ENCODE measurements at regions not wholly inside any gene's neighbourhood (a gene's known extent, or its start where the extent isn't known, plus 50 kb on each side); places are given as distances from the start of the nearest gene placed in this dataset.
"Not testable (repeated sequence)": the region's sequence is repeated elsewhere in the genome, so short reads cannot be mapped to it uniquely, and the experiment has no call there.

DNA sequence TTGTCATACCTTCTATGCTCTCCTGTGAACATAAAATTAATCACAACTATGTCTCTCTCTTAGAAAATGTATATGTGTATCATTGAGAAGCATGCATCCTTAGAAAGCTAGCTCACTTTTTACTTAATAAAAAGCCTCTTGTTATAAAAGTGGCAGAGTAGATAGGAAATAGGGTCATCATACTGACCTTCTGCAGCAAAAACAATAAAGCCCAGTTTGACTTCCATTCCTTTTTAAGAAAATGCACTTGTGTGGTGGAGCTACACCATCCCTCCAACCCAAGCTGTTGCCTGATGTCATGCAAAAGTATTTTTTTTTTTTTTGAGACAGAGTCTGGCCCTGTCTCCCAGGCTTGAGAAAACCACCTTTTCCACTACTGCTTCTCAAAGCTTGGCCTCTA, 393.3 kb downstream of the LIG4 start:
- peak in 1 of 2 donors; percentile 58 for DNase-seq (ENCODE audit: low read depth in 2 of 2)

DNA sequence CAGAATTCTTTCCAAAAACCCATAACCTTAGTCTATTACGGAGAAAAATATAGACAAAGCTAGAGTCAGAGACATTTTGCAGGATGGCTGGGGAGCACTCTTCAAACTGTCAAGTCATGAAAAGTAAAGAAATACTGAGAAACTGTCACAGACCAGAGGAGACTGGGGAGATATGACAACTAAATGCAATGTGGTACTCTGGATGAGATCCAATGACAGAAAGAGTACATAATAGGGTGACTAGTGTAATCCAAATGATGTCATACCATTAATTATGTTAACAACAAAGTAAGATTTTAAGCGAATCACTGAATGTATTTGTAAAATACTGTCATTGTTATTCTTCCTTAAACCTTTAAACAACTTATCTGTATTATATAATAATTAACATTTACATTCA, 393.8 kb downstream of the LIG4 start:
- no peak for DNase-seq (ENCODE audit: low read depth in 2 of 2)

DNA sequence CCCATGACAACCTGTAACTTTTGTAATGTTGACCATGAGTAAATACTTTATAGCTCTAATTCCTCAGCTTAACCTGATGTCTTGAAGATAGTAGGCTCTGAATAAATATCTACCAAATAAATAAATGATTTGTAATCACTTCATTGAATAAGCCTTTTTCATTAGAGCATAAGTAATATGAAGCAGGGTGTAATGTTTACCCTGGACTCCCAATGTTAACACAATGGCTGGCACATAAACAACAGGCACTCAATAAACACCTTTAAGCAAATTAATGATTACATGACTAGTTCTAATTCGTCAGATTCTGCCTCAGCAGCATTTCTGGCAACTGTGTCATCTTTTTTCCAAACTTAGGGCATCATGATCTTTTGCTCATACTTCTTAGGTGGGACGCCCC, 396.3 kb downstream of the LIG4 start:
- DNase-seq (ENCODE audit: low read depth in 2 of 2): no peak

DNA sequence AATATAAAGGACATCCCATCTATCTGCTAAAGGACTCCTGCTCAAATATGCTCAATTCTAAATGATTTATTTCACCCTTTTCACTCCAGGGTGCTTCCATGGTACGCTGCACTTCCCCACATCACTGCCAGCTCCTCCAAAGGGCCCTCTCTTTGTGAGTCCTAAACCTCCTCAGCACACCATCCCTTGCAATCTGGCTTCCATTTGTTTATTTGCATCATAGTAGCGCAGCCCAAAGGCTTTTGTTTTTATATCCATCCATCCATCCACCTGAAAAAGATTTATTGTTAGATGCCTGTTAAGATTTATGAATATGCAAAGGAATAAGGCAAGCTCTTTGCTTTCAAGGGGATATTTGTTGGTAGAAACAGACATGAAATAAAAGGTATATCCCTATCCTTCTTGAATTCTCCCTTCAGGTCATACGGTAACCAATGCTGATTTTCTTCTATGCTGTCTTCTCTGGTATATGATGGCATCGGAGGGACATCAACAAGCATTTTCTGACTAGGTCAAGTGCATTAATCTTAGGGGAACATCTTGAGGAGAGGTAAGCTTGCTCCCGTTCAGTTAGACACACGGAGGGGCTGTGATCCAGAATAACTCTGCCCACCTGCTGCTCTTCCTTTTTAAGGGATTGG, 397.6 kb downstream of the LIG4 start:
- no peak for DNase-seq (ENCODE audit: low read depth in 2 of 2)

DNA sequence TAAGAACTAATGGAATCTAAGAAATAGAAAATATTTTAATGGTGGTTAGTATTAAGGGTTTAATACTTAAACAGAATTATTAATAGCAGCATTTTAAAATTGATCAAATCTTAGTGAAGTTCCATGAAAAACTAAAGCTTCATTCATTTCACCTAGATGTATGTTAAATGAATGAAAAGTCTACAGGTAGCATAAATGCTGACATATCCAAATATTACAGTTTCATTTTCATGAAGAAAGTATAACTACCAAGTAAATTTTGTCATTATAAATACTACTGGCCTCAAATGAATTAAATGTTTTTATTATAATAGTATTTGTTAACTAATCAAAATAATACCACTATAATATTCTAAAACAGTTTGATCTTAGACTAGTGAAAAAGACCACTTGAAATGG, 403.3 kb downstream of the LIG4 start:
- DNase-seq (ENCODE audit: low read depth in 2 of 2): no peak

DNA sequence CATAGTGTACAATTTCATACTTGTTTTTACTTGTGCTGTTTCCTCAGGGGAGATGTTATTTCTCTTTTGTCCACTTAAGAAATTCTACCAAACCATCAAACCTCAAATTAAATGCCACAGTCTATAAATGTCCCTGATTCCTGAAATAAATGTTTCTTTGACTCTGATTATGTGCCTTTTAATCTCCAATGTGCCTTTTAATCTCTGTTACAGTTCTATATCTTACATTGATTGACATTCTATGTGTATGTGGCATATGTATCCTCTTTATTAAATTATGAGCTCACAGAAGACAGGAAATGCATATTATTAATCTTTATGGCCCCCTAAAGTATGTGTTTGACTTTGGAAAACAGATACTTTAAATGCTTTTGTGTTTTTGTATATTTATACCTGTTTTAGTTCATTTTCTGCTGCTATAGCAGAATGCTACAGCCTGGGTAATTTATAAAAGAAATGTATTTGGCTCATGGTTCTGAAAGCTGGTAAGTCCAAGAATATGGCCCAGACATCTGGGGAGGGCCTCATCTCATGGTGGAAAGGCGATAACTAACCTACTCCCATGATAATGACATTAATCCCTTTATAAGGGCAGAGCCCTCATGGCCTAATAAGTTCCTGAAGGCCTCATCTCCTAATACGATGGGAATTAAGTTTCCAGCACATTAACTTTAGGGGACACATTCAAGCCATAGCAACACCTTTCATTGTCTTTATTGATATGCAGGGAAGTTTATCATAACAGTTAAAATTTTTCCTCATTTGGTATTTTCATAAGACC, 403.9 kb downstream of the LIG4 start:
- DNase-seq (ENCODE audit: low read depth in 2 of 2): no peak

DNA sequence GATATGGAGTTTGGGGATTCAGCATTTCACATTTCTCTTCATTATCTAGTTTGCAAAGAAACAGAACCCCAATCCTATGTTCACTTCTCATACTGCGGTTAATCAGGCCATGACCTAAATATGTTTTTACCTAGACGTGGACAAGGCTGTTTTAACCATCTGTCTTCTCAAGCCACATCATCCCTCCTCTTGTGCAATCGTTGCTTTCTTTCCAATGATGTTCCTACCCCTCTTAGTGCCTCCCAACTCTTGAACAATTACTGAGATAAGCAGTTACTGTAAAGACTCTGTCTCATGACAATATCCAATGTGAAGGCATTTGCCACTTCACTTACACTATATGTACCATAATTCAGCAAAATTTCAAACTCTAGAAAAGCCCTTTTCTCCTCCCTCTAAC, 406.2 kb downstream of the LIG4 start:
- no peak for DNase-seq (ENCODE audit: low read depth in 2 of 2)

DNA sequence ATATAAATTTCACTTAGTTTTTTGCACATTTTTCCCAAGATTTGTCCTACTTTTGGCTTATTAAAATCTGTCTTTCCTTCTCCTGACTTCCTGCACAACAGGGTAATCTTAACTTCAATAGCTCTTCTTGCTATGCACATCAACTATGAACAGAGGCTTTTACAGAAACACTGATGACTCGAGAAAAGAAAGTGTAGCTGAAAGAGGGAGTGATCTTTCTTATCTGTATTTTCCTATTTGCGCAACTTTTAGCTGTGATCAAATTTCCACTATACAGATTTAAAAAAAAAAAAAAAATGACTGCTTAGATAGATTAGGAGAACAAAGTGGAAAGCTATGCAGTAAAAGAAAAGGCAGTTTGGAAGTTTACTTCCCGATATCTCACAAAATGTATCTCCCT, 406.9 kb downstream of the LIG4 start:
- no peak for DNase-seq (ENCODE audit: low read depth in 2 of 2)

DNA sequence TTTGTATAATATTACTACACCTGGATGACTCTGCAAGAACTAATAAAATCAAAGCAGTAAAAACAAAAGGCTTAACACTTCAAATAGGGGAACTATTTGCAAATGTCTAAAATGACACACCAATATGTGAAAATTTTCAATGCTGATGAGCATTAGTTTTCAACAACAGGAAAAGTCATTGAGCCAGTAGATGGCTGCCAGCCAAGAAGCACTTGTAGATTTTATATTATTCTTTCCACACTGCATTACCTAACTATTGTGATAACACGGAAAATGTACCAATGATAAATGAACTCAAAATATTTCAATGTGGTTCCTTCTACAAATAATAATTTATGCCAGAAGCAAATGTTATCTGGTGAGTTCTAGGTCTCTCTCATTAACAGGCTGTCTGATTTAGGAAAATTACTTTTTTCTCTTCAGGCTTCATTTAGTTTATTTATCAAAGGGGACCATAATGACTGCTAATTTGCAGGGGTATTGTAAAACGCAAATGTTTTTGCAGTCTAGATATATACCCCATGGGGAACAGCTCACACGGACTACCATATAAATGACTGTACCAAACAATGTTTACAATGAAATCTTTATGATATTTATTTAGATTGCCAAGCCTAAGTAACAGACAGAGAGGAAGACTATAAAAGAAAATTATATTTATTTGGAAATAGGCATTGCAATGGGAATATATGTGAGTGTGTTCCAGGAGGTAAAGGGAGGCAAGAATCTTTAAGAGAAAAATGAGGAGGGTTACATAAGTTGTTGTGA, 407.8 kb downstream of the LIG4 start:
- peak; percentile 63 to 86 for DNase-seq (ENCODE audit: low read depth in 2 of 2)

DNA sequence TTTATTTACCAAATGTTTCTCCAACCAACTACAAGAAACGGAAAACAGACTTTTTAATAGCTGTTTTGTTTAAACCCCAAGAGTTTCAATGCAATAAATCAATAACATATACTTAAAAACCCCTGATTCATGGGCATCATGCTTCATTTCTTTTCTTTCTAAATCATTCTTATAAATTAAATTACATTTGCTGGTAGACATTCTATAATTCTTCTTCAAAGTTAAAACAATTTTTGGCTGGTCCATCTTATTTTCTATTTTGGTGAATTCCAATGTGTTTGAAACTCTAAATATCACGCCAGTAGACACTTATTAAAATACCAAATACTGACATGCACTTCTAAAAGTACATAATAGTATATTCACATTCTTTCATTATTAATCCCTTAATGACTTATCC, 408.6 kb downstream of the LIG4 start:
- no peak for DNase-seq (ENCODE audit: low read depth in 2 of 2)

DNA sequence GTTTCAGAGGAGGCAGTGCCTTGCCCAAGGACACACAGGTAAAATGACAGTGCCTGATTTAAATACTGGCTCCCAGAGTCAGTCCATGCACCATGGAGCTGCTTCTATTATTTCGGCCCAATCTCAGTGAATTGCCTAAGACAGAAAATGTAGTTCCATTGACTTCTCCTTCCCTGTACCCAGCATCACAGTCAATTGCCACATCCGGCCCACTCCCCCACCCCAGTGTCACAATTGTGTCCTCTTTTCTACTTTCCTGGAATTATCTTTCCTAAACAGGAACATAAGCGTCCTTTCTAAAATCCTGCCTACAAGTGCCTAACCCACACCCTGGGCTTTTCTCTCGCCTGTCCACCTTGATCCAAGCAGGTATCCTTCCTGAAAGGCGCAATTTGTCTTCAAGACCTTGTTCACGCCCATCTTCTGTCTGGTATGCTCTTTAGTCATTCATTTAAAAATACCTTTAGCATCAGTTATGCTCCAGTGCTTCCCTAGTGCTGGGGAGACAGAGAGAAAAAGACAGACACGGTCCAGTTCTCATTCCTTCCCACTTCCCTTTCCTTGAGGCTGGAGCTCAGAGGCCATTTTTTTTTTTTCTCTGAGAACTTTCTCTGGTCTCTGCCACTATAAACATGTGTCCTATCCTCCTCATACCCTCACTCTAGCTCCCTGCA, 411.4 kb downstream of the LIG4 start:
- DNase-seq (ENCODE audit: low read depth in 2 of 2): no peak

DNA sequence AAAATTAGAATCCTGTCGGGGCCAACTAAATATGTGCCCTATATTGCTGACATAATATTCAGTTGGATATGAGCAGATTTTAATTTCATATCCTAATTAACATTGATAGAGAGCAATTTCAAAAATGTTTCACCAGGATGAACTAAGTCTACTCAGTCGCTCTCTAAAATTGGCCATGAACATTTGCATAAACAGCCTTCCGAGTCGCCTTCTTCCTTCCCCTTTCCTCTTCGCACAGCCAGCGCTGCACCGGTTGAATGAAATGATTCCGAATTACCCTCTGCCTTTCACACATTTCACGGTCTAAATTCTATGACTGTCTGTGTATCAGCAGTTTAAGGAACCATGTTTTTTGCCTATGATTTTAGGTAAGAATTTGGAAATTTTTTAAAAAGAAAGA, 413.7 kb downstream of the LIG4 start:
- DNase-seq (ENCODE audit: low read depth in 2 of 2): peak in 1 of 2 donors; percentile 14

DNA sequence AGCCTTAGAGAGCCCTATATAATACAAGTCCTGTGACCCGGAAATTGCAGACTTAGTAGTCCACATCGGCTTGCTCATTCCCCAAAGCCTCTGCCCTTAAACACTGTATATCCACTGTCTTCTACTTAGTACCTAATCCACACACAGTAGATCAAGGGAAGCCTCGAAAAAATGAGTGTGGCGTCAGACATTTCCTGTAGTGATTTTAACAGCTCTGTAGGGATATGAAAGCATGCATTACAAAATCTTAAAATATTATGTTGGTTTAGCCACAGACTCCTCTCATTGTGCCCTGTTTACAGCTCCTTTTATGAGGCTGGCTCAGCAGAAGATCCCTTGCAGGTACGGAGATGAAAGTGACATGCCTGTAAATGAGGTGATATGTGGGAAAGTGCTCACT, 416.3 kb downstream of the LIG4 start:
- DNase-seq (ENCODE audit: low read depth in 2 of 2): peak in 1 of 2 donors; percentile 35

DNA sequence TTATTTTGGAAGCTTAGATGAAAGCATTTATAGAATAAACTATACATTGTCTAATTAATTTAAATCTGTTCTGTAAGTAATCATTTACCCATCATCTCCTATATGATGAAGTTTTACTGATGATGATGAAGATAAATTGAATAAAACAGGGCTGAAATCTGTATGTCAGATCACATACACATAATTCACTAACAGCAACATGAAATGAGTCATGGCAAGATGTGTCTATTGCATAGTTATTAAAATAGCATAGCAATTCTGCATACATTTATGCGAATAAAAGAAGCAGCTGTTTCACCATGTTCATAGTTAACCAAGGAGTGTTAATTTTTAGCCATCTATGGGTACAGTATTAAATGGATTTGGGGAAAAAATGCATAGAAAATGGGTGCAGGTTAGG, 424.9 kb downstream of the LIG4 start:
- DNase-seq (ENCODE audit: low read depth in 2 of 2): no peak

DNA sequence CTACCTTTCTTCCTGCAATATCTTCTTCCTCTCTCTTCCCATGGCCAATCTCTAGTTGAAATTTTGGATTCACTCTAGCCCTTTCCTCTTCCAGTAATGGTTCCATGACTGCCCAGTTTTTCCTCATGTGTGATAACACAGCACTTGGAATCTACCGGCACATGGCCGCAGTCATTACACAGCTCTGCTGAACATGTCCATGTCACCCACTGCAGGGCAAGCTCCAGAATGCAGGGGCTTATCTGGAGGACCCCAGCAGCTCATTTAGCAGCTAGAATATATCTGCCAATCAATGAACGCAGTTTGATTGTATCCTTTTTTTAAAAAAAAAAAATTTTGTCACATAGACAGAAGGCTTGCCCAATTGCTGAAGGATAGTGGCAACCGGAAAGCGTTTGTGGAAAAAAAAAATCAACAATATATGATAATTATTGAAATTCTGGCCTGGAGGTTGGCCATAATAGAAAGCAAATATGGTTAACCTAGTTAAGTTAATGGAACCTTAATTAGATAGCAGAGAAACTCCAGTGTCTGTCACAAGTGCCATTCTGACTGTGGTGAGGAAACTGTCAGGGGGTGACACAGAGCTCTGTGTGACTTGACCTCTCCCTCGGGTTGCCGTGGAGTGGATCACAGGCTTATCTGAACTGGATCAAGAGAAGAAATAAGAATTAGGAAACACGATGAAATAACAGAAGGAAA, 426.7 kb downstream of the LIG4 start:
- no peak for DNase-seq (ENCODE audit: low read depth in 2 of 2)

DNA sequence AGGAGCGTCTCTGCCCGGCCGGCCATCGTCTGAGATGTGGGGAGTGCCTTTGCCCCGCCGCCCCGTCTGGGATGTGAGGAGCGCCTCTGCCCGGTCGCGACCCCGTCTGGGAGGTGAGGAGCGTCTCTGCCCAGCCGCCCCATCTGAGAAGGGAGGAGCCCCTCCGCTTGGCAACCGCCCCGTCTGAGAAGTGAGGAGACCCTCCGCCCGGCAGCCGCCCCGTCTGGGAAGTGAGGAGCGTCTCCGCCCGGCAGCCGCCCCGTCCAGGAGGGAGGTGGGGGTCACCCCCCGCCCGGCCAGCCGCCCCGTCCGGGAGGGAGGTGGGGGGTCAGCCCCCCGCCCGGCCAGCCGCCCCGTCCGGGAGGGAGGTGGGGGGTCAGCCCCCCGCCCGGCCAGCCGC, 432.7 kb downstream of the LIG4 start:
- not testable (repeated sequence) for DNase-seq (ENCODE audit: low read depth in 2 of 2)

DNA sequence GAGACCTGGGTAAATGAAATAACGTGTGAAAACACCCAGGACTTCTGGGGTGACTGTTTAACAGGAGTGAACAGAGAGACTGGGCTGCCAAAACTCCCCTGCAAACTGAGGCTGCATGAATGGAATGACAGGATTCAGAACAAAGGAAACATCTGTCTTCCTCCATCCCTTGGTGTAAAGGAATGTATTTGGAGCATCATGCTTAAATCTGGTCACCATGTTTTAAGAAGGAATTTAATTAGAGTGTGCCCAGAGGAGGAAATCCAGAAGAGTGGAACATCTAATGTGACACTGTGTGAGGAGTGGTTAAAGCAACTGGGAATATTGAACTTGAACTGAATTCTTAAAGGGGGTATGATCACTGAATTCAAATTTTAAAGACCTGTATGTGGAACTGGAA, 437.2 kb downstream of the LIG4 start:
- DNase-seq (ENCODE audit: low read depth in 2 of 2): peak in 1 of 2 donors; percentile 47

DNA sequence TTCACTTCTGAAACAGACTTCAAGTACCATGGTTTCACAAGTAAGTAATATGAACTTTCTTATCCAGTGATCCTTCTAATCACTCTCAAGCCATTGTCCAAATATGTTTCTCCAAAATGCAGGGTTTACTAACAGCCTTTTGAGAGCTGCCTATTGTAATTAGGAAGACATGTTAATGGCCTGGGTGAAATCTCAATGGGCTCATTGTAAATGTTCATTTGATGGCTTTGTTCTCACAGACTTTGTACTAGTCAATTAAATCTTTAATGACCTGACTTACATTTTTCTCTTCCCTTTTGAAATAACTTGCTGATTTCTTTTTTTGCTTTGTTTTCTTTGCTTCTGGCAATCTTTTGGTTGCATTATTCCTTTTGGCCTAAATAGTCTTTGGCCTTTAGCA, 444.8 kb downstream of the LIG4 start:
- DNase-seq (ENCODE audit: low read depth in 2 of 2): no peak

DNA sequence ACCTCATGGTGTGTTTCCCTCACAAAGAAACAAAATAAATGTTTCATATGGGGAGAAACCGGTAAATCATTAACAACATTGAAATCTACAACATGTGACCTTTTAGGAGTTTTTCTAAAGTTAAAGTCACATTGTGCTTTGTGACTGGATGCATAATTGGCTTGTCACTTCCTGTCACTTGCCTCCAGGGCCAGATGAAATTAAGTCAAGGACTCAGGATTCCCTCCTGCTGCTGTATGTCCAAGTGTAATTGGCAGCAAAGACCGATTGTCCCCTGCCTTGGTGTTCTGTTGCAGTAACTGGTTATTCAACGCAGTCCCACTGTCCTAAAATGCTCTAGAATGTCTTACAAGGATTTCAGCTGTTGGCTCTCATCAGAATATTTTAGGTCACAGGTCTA, 448.2 kb downstream of the LIG4 start:
- peak in 1 of 2 donors; percentile 34 for DNase-seq (ENCODE audit: low read depth in 2 of 2)

DNA sequence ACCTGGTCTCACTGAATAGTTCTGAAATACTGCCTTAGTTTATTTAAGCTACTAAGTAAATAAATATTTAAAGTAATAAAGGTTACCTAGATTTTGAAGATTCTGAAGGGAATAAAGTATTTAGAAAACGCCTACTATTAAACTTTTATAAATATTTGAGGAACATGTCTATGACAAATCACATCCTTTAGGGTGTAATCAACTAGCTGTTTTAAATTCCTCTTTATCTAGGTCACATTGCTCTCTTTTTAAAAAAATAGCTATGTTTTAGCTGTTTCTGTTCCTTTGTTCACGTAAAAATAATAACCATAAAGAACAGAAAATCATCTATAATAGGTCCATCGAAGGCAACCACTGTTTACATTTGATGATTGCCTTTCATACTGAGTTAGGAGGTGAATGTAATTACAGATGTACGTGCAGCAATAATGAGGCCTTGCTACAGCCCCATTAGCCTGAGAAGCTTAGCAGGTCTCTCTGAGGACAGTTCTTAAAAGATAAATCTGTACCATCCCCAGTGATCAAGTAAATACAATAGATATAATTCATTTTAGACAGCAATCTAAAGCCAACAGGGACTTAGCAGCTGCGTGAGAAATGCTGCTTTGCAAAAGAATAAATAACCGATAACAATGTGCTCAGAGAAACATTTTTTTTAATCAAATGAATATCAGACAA, 449.5 kb downstream of the LIG4 start:
- DNase-seq (ENCODE audit: low read depth in 2 of 2): peak in 1 of 2 donors; percentile 37

DNA sequence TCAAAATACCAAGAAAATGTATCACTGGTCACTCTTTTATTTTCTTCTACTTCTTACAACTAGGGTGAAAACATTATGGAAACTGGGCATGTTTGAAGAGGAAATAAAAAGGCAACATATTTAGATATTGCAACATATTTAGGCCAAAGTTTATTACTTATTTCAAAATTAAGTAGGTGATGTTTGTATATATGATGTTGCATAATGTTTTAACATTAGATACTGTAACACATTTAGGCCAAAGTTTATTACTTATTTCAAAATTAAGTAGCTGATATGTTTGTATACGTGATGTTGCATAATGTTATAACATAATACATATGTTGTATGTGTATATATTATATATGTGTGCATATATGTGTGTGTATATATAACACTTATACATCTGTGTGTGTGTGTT, 451.3 kb downstream of the LIG4 start:
- DNase-seq (ENCODE audit: low read depth in 2 of 2): no peak

Data from lung microvascular endothelial cell (primary cell).